NCI-H748 treated with DMSO at 0.1 percent for 48 hours (cell line): ENCODE measurements at regions not wholly inside any gene's neighbourhood (a gene's known extent, or its start where the extent isn't known, plus 50 kb on each side); places are given as distances from the start of the nearest gene placed in this dataset.

Experiments
- DNase-seq: peaks from one replicate; lab custom pipeline; 2025; lab: John Stamatoyannopoulos, UW

GRCh38 chr7:81648716-81649115 is 121.1 kb downstream of the HGF start:
- no peak for DNase-seq

GRCh38 chr7:81645435-81645834 is 124.4 kb downstream of the HGF start:
- peak; percentile 1 for DNase-seq

DNA sequence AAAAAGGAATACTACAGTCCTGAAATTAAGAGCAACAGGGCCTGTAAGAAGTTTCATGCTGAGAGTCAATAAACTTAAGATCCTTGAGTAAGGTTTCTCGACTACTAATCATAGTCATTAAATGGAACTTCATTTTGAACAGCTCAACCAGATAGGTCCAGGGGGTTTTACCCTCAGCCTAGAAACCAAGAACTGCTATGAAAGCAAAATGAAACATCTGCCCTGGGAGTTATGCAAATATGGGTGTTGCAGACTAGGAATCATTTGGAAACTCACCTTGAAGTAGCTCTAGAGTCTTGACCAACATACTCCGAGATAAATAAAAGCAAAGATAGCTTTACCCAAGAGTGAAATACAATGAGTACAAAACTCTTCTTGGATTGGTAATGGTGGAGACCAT is 128.0 kb downstream of the HGF start:
- no peak for DNase-seq

- peak; percentile 17 for DNase-seq
These were observed 131.6 kb downstream of the HGF start for GRCh38 chr7:81638198-81638597.

GRCh38 chr7:81637534-81637933 is 132.3 kb downstream of the HGF start:
- no peak for DNase-seq

GRCh38 chr7:81632418-81632817 is 137.4 kb downstream of the HGF start:
- DNase-seq = no peak

DNA sequence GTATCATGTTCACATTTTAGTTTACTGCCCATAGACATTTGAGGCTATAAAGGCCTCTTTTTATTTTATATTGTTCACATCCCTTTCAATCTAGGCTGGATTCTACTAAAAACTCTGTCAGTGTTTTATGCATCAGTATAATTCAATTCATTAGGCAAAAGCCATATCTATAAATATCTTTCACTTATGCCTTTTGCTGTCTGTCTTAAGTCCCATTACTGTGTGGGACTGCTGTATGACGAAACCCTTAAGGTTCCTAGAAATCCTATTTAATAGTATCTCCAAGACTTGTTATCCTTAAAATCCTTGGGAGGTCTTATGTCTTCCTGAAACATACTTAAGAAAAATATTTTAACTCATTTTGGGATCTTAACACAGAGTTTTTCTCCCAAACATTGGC is 139.2 kb downstream of the HGF start:
- no peak for DNase-seq

- DNase-seq = no peak
These were observed 140.1 kb downstream of the HGF start for GRCh38 chr7:81629702-81630101.

DNA sequence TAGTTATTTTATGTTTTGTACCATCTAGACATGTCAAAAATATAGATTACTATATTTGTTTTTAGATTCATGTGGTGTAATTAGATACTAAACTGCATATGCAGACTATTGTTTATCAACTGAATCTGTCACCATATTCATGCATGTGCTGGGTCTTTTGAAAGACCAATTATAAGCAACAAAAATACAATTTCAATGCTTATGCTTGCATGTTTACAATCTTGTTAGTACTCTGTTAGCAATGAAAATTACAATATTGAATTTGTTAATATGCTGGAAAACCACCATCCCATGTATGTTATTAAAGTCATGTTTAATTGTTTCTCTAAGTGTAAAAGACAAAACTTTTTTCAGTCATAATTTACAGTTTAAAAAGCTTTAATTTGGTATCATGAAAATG is 140.9 kb downstream of the HGF start:
- no peak for DNase-seq

GRCh38 chr7:81627536-81628287 is 142.1 kb downstream of the HGF start:
- DNase-seq = no peak

GRCh38 chr7:81626008-81626407 is 143.8 kb downstream of the HGF start:
- no peak for DNase-seq

DNA sequence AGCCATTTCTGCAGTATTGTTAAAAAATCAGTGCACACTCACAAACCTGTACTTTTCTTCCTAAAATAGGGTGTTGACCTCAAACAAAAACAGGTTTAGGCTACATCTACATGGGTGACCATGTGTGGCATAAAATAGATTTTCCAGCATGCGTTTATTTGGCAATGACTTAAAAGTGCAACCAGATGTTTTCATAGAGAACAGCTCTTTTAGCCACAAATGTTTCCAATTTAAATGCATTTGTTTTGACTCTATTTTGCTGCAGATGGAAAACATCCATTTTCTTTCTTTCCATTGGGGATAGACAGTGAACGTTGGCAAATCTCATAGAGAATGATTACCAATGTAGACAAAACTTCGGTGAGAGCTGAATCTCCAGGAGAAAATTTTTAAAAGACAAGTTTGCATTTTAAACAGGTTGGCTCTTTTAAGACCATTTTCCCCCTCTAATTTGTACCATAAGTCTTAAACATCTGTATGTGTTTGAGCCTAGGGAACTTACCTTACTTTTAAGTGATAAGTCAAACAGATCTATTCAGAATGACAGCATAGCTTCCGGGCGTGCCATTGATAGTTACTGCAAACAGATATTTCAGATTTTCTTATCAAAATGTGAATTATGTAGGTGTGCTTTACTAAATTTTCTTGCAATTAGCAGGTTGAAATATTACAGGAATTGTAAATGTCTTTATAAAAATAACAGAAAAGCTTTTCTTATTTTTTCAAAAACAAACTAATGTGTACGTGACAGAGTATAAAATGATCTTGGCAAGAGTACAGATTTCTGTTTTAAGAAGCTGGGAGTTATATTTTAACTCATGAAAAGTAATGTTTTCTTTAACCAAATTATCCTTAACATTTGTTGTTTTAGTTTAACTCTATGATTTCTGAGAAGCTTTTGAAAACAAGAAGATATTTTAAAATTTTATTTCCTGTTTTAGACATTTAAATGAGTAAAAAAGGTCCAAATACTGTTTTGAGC is 144.9 kb downstream of the HGF start:
- no peak for DNase-seq

DNA sequence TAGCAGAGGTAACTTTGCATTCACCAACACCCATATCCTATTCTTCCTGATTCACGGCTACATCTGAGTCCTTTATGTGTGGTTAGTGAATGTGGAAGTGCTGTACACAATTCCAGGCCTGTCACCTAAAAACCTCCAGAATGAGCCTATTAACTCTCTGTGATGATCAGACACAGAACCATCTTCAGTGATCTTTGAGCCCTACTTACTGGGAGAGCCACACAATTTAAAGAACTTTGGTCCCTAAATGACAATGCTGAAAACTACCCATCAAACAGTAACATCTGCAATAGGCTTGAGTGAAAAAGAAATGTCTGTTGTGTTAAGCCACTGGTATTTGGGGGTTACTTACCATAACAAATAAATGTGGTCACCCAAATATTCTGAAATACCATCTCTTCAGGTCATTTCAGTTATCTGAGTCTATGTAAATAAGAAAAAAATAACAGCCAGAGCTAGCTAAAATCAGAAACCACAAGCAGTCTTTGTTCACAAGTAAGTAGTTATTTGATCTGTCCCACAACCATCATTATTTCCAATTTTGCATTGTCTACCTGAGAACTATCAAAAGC is 145.7 kb downstream of the HGF start:
- DNase-seq = no peak

DNA sequence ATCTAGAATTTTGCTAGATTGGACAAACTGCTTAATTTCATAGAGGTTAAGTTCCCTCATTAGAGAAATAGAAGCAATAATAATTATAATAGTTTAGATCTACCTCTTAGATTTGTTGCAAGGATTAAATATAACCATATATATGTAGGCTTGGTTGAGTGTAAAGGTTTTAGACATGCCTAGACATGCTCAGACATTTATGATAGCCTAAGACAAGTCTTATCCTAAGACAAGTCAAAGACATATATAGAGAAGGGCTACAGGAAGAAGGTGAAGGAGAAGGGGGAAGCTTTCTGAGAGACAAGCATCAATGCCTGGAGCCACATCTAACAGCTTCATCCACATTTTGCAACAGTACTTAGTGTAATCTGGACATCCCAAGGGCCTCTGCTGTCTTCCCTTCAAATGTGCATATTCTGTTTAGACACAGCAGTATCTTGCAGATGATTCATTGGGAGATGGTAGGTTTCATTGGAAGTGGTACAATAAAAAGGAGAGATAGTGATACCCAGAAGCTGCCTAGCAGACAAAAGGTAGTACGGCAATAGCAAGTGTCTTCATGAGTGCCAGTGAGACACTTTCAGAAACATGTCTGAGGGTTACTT is 146.5 kb downstream of the HGF start:
- DNase-seq = no peak

GRCh38 chr7:81621893-81622292 is 148.0 kb downstream of the HGF start:
- DNase-seq = no peak

- no peak for DNase-seq
These were observed 151.3 kb downstream of the HGF start for GRCh38 chr7:81618396-81619014.

GRCh38 chr7:81616951-81617350 is 152.9 kb downstream of the HGF start:
- no peak for DNase-seq

DNA sequence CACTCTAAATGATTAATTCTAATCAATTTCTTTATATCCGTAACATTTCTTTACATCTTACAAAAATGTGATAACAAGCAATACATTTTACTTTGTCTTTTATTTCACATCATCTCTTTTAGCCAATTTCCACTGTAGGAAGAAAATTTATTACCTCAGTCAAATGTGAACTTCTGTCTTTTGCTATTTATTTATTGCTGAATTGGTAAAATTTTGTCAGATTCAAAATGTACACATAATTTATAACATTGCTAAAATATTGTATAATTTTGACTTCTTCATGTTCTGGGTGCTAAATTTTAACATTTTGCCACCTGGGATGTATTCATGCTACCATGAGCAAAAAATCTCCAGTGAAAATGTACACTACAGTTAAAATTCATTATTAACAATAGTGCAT is 158.0 kb downstream of the HGF start:
- DNase-seq = no peak

DNA sequence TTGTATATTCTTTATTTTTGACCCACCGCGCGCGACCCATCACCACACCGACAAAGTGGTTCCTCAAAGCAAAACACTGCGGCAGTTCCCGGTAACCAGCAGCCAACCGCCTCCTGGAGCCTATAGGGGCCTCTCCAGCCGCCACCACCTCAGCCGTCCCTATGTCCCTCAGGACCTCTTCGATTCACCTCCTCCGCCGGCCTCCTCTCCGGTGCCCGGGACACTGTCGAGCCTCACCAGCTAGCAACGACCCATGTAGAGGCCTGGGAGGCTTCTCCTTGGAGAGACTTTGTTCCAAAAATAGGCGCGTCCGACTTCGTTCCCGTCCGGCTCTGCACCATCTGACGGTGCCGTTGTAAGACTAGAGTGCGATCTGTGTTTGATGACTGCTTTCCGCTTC is 158.8 kb downstream of the HGF start:
- no peak for DNase-seq

GRCh38 chr7:81608748-81609382 is 161.0 kb downstream of the HGF start:
- DNase-seq = no peak

DNA sequence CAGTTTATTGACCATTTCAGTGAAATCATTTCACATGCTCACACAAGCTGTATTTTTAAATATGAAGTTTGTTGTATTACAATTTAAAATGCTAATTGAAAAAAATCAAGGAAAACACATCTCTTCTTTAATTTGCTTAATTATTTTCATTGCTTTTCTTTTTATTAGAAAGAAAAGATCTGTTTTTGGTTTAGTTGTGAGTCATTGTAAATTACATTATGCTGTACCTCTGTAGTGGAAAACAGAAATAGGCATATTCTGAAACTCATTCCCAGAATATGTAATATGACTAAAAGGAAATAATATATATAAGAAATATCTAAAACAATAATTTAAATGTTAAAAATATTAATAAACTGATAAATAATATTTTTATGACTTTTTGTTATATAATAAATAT is 161.9 kb downstream of the HGF start:
- DNase-seq = no peak
